ENCODE measurements at regions not wholly inside any gene's neighbourhood (a gene's known extent, or its start where the extent isn't known, plus 50 kb on each side); places are given as distances from the start of the nearest gene placed in this dataset.

DNA sequence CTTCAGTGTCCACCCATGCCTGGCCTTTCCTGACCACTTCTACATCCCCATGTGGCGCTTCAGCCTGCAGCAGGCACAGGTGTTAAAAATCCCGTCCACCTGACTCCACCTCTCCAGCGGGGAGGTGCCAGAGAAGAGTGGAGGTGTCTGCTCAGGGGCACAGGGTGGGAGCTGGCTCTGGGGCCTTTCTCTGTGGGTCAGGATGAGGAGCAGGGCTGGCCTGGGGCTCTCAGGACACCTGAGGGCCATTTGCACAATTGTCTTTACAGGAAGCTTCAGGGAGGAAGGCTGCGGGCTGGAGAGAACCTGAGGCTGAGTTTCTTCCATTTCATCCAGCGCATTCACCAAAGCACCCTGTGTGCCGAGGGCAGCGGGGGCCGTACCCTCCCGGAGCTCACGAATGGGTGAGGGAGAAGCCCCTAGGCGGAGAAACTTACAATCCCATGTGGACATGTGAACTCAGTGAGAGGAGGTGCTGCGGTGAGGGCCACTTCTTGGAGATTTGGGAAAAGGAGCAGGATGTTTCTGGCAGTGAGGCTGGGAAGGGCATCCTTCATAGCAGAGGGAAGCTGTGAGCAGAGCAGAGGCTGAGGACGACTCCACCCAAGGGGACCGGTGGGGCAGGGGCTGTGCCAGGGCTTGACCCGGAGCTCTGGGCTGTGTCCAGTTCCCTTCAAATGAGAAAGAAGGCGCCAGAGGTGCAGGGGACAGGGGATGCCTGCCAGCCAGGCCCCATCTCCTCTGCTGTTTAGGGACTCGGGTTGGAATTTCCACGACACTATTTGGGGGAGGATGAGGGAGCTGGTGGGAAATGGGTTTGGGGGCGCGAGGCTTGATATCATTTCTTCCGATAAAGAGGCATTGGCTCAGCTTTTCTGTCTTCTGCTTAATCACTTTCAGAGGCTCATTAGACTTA is 155.2 kb upstream of the MYCN start:
- Mint-ChIP-seq H3K27ac (ENCODE audit: unreplicated experiment) (peak overlapping the region; percentile 70), H3K4me1 (peaks cover 71% of the 10 kb centered on the region), H3K27me3 (ENCODE audit: low read depth) (no peaks in the 10 kb centered on the region), H3K9me3 (peaks cover 6% of the 10 kb centered on the region), H3K36me3 (ENCODE audit: low read depth) (no peaks in the 10 kb centered on the region), H3K4me3 (no peak overlapping the region)
- TF ChIP-seq, protein P1, sequence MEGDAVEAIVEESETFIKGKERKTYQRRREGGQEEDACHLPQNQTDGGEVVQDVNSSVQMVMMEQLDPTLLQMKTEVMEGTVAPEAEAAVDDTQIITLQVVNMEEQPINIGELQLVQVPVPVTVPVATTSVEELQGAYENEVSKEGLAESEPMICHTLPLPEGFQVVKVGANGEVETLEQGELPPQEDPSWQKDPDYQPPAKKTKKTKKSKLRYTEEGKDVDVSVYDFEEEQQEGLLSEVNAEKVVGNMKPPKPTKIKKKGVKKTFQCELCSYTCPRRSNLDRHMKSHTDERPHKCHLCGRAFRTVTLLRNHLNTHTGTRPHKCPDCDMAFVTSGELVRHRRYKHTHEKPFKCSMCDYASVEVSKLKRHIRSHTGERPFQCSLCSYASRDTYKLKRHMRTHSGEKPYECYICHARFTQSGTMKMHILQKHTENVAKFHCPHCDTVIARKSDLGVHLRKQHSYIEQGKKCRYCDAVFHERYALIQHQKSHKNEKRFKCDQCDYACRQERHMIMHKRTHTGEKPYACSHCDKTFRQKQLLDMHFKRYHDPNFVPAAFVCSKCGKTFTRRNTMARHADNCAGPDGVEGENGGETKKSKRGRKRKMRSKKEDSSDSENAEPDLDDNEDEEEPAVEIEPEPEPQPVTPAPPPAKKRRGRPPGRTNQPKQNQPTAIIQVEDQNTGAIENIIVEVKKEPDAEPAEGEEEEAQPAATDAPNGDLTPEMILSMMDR (conservative IDR thresholded peaks at IDR 0.05), result no peak
- no peak for DNase-seq (ENCODE audit: low read depth, low spot score)

DNA sequence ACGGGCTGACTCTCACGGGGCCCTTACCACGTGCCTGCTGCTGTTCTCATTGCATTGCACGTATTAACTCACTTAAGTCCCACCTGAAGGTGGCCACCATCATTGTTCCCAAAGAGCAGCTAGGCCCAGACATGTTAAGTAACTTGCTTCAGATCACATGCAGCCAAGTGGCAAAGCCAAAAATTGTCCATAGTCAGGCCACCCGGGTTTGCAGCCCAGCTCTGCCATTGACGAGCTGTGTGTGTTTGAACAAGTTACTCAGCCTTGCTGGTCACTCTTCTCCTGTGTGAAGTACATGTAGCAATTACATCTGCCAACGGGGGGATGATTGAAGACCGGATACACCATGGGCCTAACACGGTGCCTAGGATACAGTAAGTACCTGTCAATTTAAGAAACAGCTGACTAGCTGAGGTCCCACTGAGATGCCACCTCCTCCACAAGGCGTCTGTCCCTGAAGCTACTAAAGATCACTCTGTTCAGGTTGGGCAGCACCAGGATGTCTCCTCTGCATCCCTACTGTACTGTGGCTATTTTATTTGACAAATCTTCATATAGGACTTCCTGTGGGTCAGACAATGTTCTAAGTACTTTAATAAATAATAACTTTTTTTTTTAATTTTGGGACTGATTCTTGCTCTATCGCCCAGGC is 154.2 kb upstream of the MYCN start:
- no peak for DNase-seq (ENCODE audit: low read depth, low spot score)
- Mint-ChIP-seq H3K27ac (ENCODE audit: unreplicated experiment) (no peak overlapping the region), H3K4me1 (peaks cover 61% of the 10 kb centered on the region), H3K27me3 (ENCODE audit: low read depth) (no peaks in the 10 kb centered on the region), H3K4me3 (no peak overlapping the region), H3K9me3 (peaks cover 6% of the 10 kb centered on the region), H3K36me3 (ENCODE audit: low read depth) (no peaks in the 10 kb centered on the region)
- TF ChIP-seq, protein P1 (conservative IDR thresholded peaks at IDR 0.05), result no peak

DNA sequence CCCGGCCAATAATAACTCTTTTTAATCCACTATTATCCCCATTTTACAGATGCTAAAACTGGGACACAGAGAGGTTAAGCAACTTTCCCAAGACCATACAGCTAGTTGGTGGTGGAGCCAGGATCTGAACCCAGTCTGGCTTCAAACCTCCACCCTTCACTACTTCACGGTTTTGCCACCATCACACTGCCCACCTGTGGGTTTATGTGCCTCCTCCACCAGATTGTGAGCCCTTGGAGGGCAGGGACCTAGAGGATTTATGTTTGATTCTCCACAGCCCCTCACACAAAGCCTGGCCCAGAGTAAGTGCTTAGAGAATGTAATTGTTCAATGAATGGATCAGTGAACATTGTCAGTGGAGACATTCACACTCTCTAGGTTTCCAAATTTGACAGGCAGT is 153.4 kb upstream of the MYCN start:
- no peaks in the 10 kb centered on the region for H3K36me3 Mint-ChIP-seq (ENCODE audit: low read depth)
- TF ChIP-seq, protein P1 (conservative IDR thresholded peaks at IDR 0.05), result no peak
- no peak overlapping the region for H3K4me3 Mint-ChIP-seq
- DNase-seq (ENCODE audit: low read depth, low spot score), result no peak
- H3K27ac Mint-ChIP-seq (ENCODE audit: unreplicated experiment), result no peak overlapping the region
- peaks cover 58% of the 10 kb centered on the region for H3K4me1 Mint-ChIP-seq
- H3K9me3 Mint-ChIP-seq, result peaks cover 6% of the 10 kb centered on the region
- H3K27me3 Mint-ChIP-seq (ENCODE audit: low read depth), result no peaks in the 10 kb centered on the region

DNA sequence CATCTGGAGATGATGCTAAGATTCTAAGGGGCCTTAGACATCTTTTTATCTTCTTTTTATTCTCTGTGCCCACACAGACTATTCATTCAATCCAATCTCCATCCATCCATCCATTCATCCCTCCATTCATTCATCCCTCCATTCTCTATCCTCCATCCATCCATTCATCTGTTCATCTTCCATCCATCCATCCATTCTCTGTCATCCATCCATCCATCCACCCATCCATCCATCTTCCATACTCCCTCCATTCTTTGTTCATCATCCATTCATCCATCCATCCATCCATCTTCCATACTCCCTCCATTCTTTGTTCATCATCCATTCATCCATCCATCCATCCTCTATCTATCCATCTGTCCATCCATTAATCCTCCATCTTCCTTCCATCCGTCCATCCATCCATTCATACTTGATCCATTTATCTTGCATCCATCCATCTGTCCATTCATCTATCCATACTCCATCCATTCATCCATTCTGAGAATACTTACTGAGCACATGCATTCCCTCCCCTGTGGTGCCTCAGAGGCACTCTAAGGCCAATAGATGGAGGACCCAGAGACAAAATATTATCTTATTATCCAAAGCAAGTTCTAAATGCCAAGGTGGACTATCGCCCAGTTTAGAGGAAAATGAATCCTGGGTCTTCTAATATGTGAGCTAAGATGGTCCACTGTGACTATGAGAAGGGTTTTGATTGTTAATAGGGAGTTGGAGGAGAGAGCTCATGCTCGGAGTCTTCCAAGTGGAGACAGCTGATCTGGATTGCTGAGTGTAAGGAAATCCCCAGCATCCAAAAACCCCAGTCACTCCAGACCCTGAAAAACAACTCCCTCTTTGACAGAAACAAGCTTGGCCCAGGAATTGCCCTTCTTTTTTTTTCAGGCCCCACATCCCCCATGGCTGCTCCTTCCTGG is 152.6 kb upstream of the MYCN start:
- H3K4me3 Mint-ChIP-seq, result peak overlapping the region; percentile 38
- no peaks in the 10 kb centered on the region for H3K36me3 Mint-ChIP-seq (ENCODE audit: low read depth)
- H3K9me3 Mint-ChIP-seq, result peaks cover 6% of the 10 kb centered on the region
- no peaks in the 10 kb centered on the region for H3K27me3 Mint-ChIP-seq (ENCODE audit: low read depth)
- TF ChIP-seq, protein P1 (conservative IDR thresholded peaks at IDR 0.05), result no peak
- DNase-seq (ENCODE audit: low read depth, low spot score), result no peak
- H3K27ac Mint-ChIP-seq (ENCODE audit: unreplicated experiment), result peak overlapping the region; percentile 51
- H3K4me1 Mint-ChIP-seq, result peaks cover 51% of the 10 kb centered on the region

DNA sequence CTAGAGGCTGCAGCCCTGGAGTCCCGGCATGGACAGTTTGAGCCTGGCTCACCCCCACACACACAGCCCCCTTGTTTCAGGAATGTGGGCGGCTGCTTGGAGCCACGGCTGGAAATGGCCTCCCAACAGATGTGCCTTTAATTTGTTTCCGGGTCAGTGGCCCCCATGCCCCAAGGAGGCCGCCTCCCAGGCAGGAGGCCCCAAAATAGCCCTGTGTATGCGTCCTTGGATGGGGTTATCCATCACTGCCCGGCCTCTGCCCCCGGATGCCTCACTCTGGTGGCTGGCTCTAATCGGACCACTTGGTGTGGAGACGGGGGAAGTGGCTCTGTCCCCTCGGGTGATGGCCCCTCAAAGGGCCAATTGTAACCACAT is 151.9 kb upstream of the MYCN start:
- DNase-seq (ENCODE audit: low read depth, low spot score), result peak; percentile 68
- no peaks in the 10 kb centered on the region for H3K27me3 Mint-ChIP-seq (ENCODE audit: low read depth)
- H3K4me1 Mint-ChIP-seq, result peaks cover 47% of the 10 kb centered on the region
- peak overlapping the region; percentile 38 for H3K4me3 Mint-ChIP-seq
- H3K36me3 Mint-ChIP-seq (ENCODE audit: low read depth), result no peaks in the 10 kb centered on the region
- peak overlapping the region; percentile 66 for H3K27ac Mint-ChIP-seq (ENCODE audit: unreplicated experiment)
- TF ChIP-seq, protein P1 (conservative IDR thresholded peaks at IDR 0.05), result no peak
- H3K9me3 Mint-ChIP-seq, result peaks cover 6% of the 10 kb centered on the region

All from neural crest cell (in vitro differentiated cells).